K562 (cell line): ENCODE measurements at regions not wholly inside any gene's neighbourhood (a gene's known extent, or its start where the extent isn't known, plus 50 kb on each side); places are given as distances from the start of the nearest gene placed in this dataset.

Experiments
- HDAC8 ChIP-seq: fragments of 450-650 bp; IDR thresholded peaks from 2 replicates; pipeline ENCODE4 v1.6.1; 2016; ENCODE audit warnings: mild to moderate bottlenecking, missing genetic modification characterization, moderate library complexity, missing compliant biosample characterization
- MEF2D ChIP-seq: conservative IDR thresholded peaks from 2 replicates; pipeline ENCODE4 v1.6.1; 2016; ENCODE audit warnings: low read depth, missing genetic modification characterization, missing compliant biosample characterization
- PML ChIP-seq: IDR thresholded peaks from 2 replicates; pipeline ENCODE4 v1.6.1; 2012; ENCODE audit warnings: low read length, inconsistent platforms
- RNF2 ChIP-seq: sonication (generic); IDR thresholded peaks from 2 replicates; pipeline ENCODE4 v1.6.1; 2016
- SMARCE1 ChIP-seq: fragments of 450-650 bp; IDR thresholded peaks from 2 replicates; pipeline ENCODE4 v1.7.1; 2016; ENCODE audit warnings: mild to moderate bottlenecking
- TF ChIP-seq, protein P1 (sequence below): sonication (generic); formaldehyde crosslinking; IDR thresholded peaks from 2 replicates; pipeline ENCODE4 v1.5.0; 2020; ENCODE audit warnings: missing genetic modification reagents
- TF ChIP-seq, protein P2 (sequence below): sonication (generic); formaldehyde crosslinking; IDR thresholded peaks from 2 replicates; pipeline ENCODE4 v1.8.0; 2023; ENCODE audit warnings: missing genetic modification reagents, mild to moderate bottlenecking, borderline replicate concordance
- TF ChIP-seq, protein P3 (sequence below): fragments of 450-650 bp; IDR thresholded peaks from 2 replicates; pipeline ENCODE4 v1.7.0; 2016; ENCODE audit warnings: borderline replicate concordance
- TF ChIP-seq, protein P4 (sequence below): IDR thresholded peaks from 2 replicates; pipeline ENCODE4 v1.6.1; 2011; ENCODE audit warnings: borderline replicate concordance, low read depth, mild to moderate bottlenecking, moderate library complexity, low read length; ENCODE audit not compliant: insufficient read depth, poor library complexity, severe bottlenecking
- TF ChIP-seq, protein P5 (sequence below): sonication (generic); formaldehyde crosslinking; IDR thresholded peaks from 2 replicates; pipeline ENCODE4 v1.8.1; 2023; ENCODE audit warnings: missing genetic modification reagents, mild to moderate bottlenecking, borderline replicate concordance

DNA sequence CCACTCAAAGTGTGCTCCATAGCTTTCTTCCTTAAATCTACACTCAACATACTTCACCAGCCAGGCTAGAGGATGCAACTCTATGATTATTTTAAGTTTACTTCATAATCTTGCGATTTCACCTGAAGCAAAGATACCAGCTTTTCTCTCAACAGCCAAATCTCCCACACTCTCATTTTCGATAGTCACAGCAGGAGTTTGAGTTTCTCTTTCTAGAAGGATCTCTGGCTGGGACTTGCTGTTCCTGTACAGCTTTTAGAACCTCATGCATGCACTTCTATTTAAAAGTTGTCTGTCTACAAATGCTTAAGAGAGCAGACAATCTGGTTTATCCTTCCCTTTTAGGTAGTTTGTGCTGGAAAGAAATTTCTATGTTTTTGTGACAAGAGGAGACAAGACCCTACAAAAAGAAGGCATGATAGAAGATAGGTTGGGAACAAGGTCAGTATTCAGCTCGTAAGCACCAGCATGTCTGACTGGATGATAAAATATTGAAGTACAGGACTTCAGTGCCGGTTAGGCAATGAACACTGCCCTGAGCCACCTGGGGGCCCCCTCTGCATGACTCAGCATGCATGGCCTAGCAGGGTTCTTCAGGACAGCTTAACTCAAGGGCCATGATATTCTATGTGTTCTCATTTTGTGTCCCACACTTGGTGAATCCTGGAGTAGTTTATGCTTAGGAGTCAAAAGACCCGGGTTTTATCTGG is 65.6 kb downstream of the ATXN3L start (continued):
- TF ChIP-seq, protein P1, sequence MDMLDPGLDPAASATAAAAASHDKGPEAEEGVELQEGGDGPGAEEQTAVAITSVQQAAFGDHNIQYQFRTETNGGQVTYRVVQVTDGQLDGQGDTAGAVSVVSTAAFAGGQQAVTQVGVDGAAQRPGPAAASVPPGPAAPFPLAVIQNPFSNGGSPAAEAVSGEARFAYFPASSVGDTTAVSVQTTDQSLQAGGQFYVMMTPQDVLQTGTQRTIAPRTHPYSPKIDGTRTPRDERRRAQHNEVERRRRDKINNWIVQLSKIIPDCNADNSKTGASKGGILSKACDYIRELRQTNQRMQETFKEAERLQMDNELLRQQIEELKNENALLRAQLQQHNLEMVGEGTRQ (CRISPR knock-in tag), result no peak
- TF ChIP-seq HDAC8 (tag) (no peak), SMARCE1 (no peak), MEF2D (0 out of 2 replicates have a peak, but pooled peaks have one; percentile 31), PML (no peak), RNF2 (no peak)
- TF ChIP-seq, protein P2, sequence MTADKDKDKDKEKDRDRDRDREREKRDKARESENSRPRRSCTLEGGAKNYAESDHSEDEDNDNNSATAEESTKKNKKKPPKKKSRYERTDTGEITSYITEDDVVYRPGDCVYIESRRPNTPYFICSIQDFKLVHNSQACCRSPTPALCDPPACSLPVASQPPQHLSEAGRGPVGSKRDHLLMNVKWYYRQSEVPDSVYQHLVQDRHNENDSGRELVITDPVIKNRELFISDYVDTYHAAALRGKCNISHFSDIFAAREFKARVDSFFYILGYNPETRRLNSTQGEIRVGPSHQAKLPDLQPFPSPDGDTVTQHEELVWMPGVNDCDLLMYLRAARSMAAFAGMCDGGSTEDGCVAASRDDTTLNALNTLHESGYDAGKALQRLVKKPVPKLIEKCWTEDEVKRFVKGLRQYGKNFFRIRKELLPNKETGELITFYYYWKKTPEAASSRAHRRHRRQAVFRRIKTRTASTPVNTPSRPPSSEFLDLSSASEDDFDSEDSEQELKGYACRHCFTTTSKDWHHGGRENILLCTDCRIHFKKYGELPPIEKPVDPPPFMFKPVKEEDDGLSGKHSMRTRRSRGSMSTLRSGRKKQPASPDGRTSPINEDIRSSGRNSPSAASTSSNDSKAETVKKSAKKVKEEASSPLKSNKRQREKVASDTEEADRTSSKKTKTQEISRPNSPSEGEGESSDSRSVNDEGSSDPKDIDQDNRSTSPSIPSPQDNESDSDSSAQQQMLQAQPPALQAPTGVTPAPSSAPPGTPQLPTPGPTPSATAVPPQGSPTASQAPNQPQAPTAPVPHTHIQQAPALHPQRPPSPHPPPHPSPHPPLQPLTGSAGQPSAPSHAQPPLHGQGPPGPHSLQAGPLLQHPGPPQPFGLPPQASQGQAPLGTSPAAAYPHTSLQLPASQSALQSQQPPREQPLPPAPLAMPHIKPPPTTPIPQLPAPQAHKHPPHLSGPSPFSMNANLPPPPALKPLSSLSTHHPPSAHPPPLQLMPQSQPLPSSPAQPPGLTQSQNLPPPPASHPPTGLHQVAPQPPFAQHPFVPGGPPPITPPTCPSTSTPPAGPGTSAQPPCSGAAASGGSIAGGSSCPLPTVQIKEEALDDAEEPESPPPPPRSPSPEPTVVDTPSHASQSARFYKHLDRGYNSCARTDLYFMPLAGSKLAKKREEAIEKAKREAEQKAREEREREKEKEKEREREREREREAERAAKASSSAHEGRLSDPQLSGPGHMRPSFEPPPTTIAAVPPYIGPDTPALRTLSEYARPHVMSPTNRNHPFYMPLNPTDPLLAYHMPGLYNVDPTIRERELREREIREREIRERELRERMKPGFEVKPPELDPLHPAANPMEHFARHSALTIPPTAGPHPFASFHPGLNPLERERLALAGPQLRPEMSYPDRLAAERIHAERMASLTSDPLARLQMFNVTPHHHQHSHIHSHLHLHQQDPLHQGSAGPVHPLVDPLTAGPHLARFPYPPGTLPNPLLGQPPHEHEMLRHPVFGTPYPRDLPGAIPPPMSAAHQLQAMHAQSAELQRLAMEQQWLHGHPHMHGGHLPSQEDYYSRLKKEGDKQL (CRISPR knock-in tag), result no peak
- TF ChIP-seq, protein P3, sequence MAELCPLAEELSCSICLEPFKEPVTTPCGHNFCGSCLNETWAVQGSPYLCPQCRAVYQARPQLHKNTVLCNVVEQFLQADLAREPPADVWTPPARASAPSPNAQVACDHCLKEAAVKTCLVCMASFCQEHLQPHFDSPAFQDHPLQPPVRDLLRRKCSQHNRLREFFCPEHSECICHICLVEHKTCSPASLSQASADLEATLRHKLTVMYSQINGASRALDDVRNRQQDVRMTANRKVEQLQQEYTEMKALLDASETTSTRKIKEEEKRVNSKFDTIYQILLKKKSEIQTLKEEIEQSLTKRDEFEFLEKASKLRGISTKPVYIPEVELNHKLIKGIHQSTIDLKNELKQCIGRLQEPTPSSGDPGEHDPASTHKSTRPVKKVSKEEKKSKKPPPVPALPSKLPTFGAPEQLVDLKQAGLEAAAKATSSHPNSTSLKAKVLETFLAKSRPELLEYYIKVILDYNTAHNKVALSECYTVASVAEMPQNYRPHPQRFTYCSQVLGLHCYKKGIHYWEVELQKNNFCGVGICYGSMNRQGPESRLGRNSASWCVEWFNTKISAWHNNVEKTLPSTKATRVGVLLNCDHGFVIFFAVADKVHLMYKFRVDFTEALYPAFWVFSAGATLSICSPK, result no peak
- TF ChIP-seq, protein P4, sequence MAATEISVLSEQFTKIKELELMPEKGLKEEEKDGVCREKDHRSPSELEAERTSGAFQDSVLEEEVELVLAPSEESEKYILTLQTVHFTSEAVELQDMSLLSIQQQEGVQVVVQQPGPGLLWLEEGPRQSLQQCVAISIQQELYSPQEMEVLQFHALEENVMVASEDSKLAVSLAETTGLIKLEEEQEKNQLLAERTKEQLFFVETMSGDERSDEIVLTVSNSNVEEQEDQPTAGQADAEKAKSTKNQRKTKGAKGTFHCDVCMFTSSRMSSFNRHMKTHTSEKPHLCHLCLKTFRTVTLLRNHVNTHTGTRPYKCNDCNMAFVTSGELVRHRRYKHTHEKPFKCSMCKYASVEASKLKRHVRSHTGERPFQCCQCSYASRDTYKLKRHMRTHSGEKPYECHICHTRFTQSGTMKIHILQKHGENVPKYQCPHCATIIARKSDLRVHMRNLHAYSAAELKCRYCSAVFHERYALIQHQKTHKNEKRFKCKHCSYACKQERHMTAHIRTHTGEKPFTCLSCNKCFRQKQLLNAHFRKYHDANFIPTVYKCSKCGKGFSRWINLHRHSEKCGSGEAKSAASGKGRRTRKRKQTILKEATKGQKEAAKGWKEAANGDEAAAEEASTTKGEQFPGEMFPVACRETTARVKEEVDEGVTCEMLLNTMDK, result peak; percentile 35
- TF ChIP-seq, protein P5, sequence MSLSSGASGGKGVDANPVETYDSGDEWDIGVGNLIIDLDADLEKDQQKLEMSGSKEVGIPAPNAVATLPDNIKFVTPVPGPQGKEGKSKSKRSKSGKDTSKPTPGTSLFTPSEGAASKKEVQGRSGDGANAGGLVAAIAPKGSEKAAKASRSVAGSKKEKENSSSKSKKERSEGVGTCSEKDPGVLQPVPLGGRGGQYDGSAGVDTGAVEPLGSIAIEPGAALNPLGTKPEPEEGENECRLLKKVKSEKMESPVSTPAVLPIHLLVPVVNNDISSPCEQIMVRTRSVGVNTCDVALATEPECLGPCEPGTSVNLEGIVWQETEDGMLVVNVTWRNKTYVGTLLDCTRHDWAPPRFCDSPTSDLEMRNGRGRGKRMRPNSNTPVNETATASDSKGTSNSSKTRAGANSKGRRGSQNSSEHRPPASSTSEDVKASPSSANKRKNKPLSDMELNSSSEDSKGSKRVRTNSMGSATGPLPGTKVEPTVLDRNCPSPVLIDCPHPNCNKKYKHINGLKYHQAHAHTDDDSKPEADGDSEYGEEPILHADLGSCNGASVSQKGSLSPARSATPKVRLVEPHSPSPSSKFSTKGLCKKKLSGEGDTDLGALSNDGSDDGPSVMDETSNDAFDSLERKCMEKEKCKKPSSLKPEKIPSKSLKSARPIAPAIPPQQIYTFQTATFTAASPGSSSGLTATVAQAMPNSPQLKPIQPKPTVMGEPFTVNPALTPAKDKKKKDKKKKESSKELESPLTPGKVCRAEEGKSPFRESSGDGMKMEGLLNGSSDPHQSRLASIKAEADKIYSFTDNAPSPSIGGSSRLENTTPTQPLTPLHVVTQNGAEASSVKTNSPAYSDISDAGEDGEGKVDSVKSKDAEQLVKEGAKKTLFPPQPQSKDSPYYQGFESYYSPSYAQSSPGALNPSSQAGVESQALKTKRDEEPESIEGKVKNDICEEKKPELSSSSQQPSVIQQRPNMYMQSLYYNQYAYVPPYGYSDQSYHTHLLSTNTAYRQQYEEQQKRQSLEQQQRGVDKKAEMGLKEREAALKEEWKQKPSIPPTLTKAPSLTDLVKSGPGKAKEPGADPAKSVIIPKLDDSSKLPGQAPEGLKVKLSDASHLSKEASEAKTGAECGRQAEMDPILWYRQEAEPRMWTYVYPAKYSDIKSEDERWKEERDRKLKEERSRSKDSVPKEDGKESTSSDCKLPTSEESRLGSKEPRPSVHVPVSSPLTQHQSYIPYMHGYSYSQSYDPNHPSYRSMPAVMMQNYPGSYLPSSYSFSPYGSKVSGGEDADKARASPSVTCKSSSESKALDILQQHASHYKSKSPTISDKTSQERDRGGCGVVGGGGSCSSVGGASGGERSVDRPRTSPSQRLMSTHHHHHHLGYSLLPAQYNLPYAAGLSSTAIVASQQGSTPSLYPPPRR, result no peak
